HFFc6 (cell line): ENCODE measurements at regions not wholly inside any gene's neighbourhood (a gene's known extent, or its start where the extent isn't known, plus 50 kb on each side); places are given as distances from the start of the nearest gene placed in this dataset.

Source experiments
- DNase-seq: peaks from one replicate; pipeline ENCODE4 v3.0.0-alpha.2; 2018
- H3K27ac Mint-ChIP-seq: 2 replicates; pipeline ENCODE4 v1.8.0; 2020; ENCODE audit warnings: mild to moderate bottlenecking, mixed read lengths
- H3K27me3 Mint-ChIP-seq: 2 replicates; pipeline ENCODE4 v1.8.0; 2021; ENCODE audit warnings: mild to moderate bottlenecking, moderate library complexity, mixed read lengths; ENCODE audit not compliant: insufficient read depth
- H3K36me3 Mint-ChIP-seq: 2 replicates; pipeline ENCODE4 v1.8.0; 2021; ENCODE audit warnings: low read depth, mixed read lengths
- H3K4me1 Mint-ChIP-seq: 2 replicates; pipeline ENCODE4 v1.8.0; 2020; ENCODE audit warnings: low read depth, mixed read lengths
- H3K4me3 Mint-ChIP-seq: 2 replicates; pipeline ENCODE4 v1.8.0; 2020; ENCODE audit warnings: mild to moderate bottlenecking, moderate library complexity, mixed read lengths
- H3K9me3 Mint-ChIP-seq: 2 replicates; pipeline ENCODE4 v1.8.0; 2020; ENCODE audit warnings: mild to moderate bottlenecking, mixed read lengths
- CTCF ChIP-seq: fragments of 200-600 bp; sonication (generic); IDR thresholded peaks from 2 replicates; pipeline ENCODE4 v1.5.0; 2021; ENCODE audit warnings: antibody characterized with exemption, mild to moderate bottlenecking

- no peaks in the 10 kb centered on the region for H3K4me1 Mint-ChIP-seq
- DNase-seq, result no peak
- TF ChIP-seq CTCF, result no peak
- H3K4me3 Mint-ChIP-seq, result no peak overlapping the region
- peaks cover 6% of the 10 kb centered on the region for H3K9me3 Mint-ChIP-seq
- H3K36me3 Mint-ChIP-seq, result 0 out of 2 replicates have a peak, but pooled peaks cover 4% of the 10 kb centered on the region
- peaks cover 4% of the 10 kb centered on the region for H3K27me3 Mint-ChIP-seq
- no peak overlapping the region for H3K27ac Mint-ChIP-seq
Observed at GRCh38 chr3:69567023-69567709, 172.1 kb upstream of the MITF start.

DNA sequence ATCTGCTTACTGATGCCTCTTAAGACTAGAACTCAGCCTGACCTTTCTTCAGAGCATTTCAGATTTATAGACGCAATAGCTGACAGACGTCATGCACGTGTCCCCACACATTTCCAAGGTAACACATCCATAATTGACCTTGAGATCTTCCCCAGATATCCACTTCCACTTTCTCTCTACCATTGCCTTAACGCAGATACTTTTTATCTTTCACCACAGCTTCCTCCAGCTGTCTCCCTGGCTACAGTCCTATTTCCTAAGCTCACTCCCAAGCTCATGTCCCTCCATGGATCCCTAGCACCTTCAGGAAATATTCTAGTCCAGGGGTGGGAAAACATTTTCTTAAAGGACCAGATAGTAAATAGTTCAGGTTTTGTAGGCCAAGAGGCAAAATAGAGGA is 173.0 kb upstream of the MITF start:
- Mint-ChIP-seq H3K36me3 (0 out of 2 replicates have a peak, but pooled peaks cover 4% of the 10 kb centered on the region), H3K27me3 (peaks cover 4% of the 10 kb centered on the region), H3K9me3 (peaks cover 6% of the 10 kb centered on the region), H3K27ac (no peak overlapping the region), H3K4me1 (no peaks in the 10 kb centered on the region), H3K4me3 (no peak overlapping the region)
- no peak for DNase-seq
- TF ChIP-seq CTCF, result no peak

DNA sequence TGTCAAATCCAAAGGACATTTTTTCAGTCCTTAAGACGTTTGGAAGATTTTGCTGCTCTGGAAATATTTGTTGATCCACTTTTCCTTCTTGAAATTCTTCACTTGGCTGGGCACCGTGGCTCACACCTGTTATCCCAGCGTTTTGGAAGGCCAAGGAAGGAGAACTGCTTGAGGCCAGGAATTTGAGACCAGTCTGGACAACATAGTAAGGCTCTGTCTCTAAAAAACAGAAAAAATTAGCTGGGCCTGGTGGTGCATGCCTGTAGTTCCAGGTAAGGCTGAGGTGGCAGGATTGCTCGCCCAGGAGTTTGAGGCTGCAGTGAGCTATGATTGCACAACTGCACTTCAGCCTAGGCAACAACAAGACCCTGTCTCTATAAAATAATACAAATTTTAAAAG is 173.9 kb upstream of the MITF start:
- H3K27ac Mint-ChIP-seq, result no peak overlapping the region
- H3K4me3 Mint-ChIP-seq, result no peak overlapping the region
- no peaks in the 10 kb centered on the region for H3K4me1 Mint-ChIP-seq
- no peak for DNase-seq
- TF ChIP-seq CTCF, result no peak
- 0 out of 2 replicates have a peak, but pooled peaks cover 4% of the 10 kb centered on the region for H3K36me3 Mint-ChIP-seq
- H3K9me3 Mint-ChIP-seq, result peaks cover 6% of the 10 kb centered on the region
- H3K27me3 Mint-ChIP-seq, result peaks cover 4% of the 10 kb centered on the region

- no peak for TF ChIP-seq CTCF
- Mint-ChIP-seq H3K27ac (no peak overlapping the region), H3K4me3 (no peak overlapping the region), H3K4me1 (no peaks in the 10 kb centered on the region), H3K9me3 (peaks cover 6% of the 10 kb centered on the region), H3K27me3 (peaks cover 4% of the 10 kb centered on the region), H3K36me3 (0 out of 2 replicates have a peak, but pooled peaks cover 4% of the 10 kb centered on the region)
- DNase-seq, result no peak
Observed at GRCh38 chr3:69563981-69564380, 175.3 kb upstream of the MITF start.

- no peak overlapping the region for H3K4me3 Mint-ChIP-seq
- H3K9me3 Mint-ChIP-seq, result peaks cover 6% of the 10 kb centered on the region
- no peak overlapping the region for H3K27ac Mint-ChIP-seq
- H3K4me1 Mint-ChIP-seq, result no peaks in the 10 kb centered on the region
- peaks cover 4% of the 10 kb centered on the region for H3K27me3 Mint-ChIP-seq
- 0 out of 2 replicates have a peak, but pooled peaks cover 4% of the 10 kb centered on the region for H3K36me3 Mint-ChIP-seq
- DNase-seq, result no peak
- TF ChIP-seq CTCF, result no peak
Observed at GRCh38 chr3:69563151-69563550, 176.1 kb upstream of the MITF start.
